HCT116 (cell line): ENCODE measurements at regions not wholly inside any gene's neighbourhood (a gene's known extent, or its start where the extent isn't known, plus 50 kb on each side); places are given as distances from the start of the nearest gene placed in this dataset.

ENCODE experiments used
- ATAC-seq: fragments of 200-7000 bp; cut with Tn5 transposase; 2 replicates; pipeline ENCODE4 v1.9.1; 2020; ENCODE audit warnings: mild to moderate bottlenecking, moderate library complexity
- BruUV-seq: library from RNA; stranded (reverse); fragments of 400-500 nt; replicated peaks from 2 replicates; lab custom pipeline; 2021; lab: Mats Ljungman, UMichigan
- CTCF ChIA-PET: fragments of 300-600 bp; sonication (Branson Sonifier 250); formaldehyde crosslinking; loops from one replicate; lab custom pipeline; 2021; ENCODE audit warnings: antibody characterized with exemption; lab: Charles Lee
- POLR2A ChIA-PET: fragments of 300-600, 350-600 bp; sonication (Branson Sonifier 250); formaldehyde crosslinking; loops from one replicate; lab custom pipeline; 2021; ENCODE audit warnings: antibody characterized with exemption; lab: Charles Lee
- RAD21 ChIA-PET, 2 experiments: fragments of 300-600 bp; sonication (Branson Sonifier 250); formaldehyde crosslinking; loops; one replicate each; lab custom pipeline; 2023; ENCODE audit warnings: low total read pairs in 2 of 2; ENCODE audit not compliant: uncharacterized antibody in 2 of 2, unreplicated experiment in 2 of 2, low non-redundant PET in 1 of 2; lab: Charles Lee
- DNase-seq: peaks from one replicate; pipeline ENCODE4 v3.0.0-alpha.2; 2010; ENCODE audit warnings: low read depth, low spot score
- H2AFZ ChIP-seq: fragments of 200-600 bp; shearing (Covaris generic), sonication (generic); 2 replicates; pipeline ENCODE4 v1.6.1; 2017; ENCODE audit warnings: low read depth, mixed run types, mixed read lengths, antibody characterized with exemption, low read length; ENCODE audit not compliant: poor library complexity, severe bottlenecking
- H3K27ac ChIP-seq: 2 replicates; pipeline ENCODE4 v1.5.1; 2012; ENCODE audit warnings: low read depth, low read length
- H3K27me3 ChIP-seq: fragments of 200-600 bp; sonication (generic); 2 replicates; pipeline ENCODE4 v1.6.1; 2016; ENCODE audit warnings: mixed run types, low read length, mixed read lengths; ENCODE audit not compliant: insufficient read depth
- H3K36me3 ChIP-seq, 2 experiments: fragments of 200-500 bp in 1 of 2; fragments of 200-600 bp in 1 of 2; sonication (Bioruptor generic) in 1 of 2; sonication (generic) in 1 of 2; 2 replicates each; pipeline versions ENCODE4 v1.5.1 to v1.6.1; 2014 to 2016; ENCODE audit warnings: low read length in 2 of 2, inconsistent platforms in 1 of 2, mixed read lengths in 1 of 2, mixed run types in 1 of 2; ENCODE audit not compliant: insufficient read depth in 2 of 2, control insufficient read depth in 1 of 2
- H3K4me1 ChIP-seq, 2 experiments: fragments of 200-600 bp in 1 of 2; sonication (generic) in 1 of 2; 2 replicates each; pipeline versions ENCODE4 v1.5.1 to v1.6.1; 2012 to 2017; ENCODE audit warnings: low read length in 2 of 2, inconsistent platforms in 1 of 2, mild to moderate bottlenecking in 1 of 2, mixed read lengths in 1 of 2, mixed run types in 1 of 2, moderate library complexity in 1 of 2; ENCODE audit not compliant: insufficient read depth in 2 of 2, control insufficient read depth in 1 of 2
- H3K4me2 ChIP-seq: fragments of 200-600 bp; sonication (generic); 2 replicates; pipeline ENCODE4 v1.6.1; 2017; ENCODE audit warnings: mixed run types, low read length, mixed read lengths
- H3K4me3 ChIP-seq, 2 experiments: fragments of 200-600 bp in 1 of 2; sonication (generic) in 1 of 2; replicated peaks in 1 of 2; 2 replicates each; pipeline ENCODE4 v1.5.1; 2011 to 2016; ENCODE audit warnings: low read length in 2 of 2, control low read depth in 1 of 2, low read depth in 1 of 2, mild to moderate bottlenecking in 1 of 2, mixed read lengths in 1 of 2, mixed run types in 1 of 2
- H3K79me2 ChIP-seq: fragments of 200-600 bp; sonication (generic); 2 replicates; pipeline ENCODE4 v1.6.1; 2017; ENCODE audit warnings: mild to moderate bottlenecking, mixed run types, low read length, moderate library complexity, mixed read lengths; ENCODE audit not compliant: insufficient read depth
- H3K9ac ChIP-seq: fragments of 200-600 bp; sonication (generic); 2 replicates; pipeline ENCODE4 v1.6.1; 2016; ENCODE audit warnings: low read length, mixed read lengths
- H3K9me2 ChIP-seq: fragments of 200-600 bp; sonication (generic), shearing (Covaris generic); 2 replicates; pipeline ENCODE4 v1.6.1; 2017; ENCODE audit warnings: mixed run types, mild to moderate bottlenecking, moderate library complexity; ENCODE audit not compliant: insufficient read depth
- H3K9me3 ChIP-seq, 2 experiments: fragments of 200-500 bp in 1 of 2; fragments of 200-600 bp in 1 of 2; sonication (Bioruptor generic) in 1 of 2; sonication (generic) in 1 of 2; 2 replicates each; pipeline ENCODE4 v1.6.1; 2014 to 2017; ENCODE audit warnings: low read length in 2 of 2, mixed read lengths in 2 of 2, inconsistent platforms in 1 of 2, low read depth in 1 of 2, mild to moderate bottlenecking in 1 of 2, mixed run types in 1 of 2, moderate library complexity in 1 of 2; ENCODE audit not compliant: control insufficient read depth in 1 of 2, insufficient read depth in 1 of 2
- H4K20me1 ChIP-seq: fragments of 200-600 bp; sonication (generic), shearing (Covaris generic); 2 replicates; pipeline ENCODE4 v1.6.1; 2017; ENCODE audit warnings: mixed run types, mild to moderate bottlenecking, moderate library complexity; ENCODE audit not compliant: insufficient read depth
- CBX3 ChIP-seq: IDR thresholded peaks from 2 replicates; pipeline ENCODE4 v1.6.1; 2012; ENCODE audit warnings: low read depth
- CEBPB ChIP-seq: IDR thresholded peaks from 2 replicates; pipeline ENCODE4 v1.6.1; 2012; ENCODE audit warnings: low read depth
- EGR1 ChIP-seq: IDR thresholded peaks from 2 replicates; pipeline ENCODE4 v1.6.1; 2012; ENCODE audit warnings: low read depth
- ELF1 ChIP-seq: IDR thresholded peaks from 2 replicates; pipeline ENCODE4 v1.6.1; 2012; ENCODE audit warnings: low read depth, borderline replicate concordance
- EZH2 ChIP-seq: fragments of 200-600 bp; sonication (generic); IDR thresholded peaks from 2 replicates; pipeline ENCODE4 v1.6.1; 2017; ENCODE audit warnings: antibody characterized with exemption, mixed run types
- EZH2phosphoT487 ChIP-seq: fragments of 200-600 bp; IDR thresholded peaks from 2 replicates; pipeline ENCODE4 v1.6.1; 2018; ENCODE audit warnings: antibody characterized with exemption, borderline replicate concordance
- FOSL1 ChIP-seq: IDR thresholded peaks from 2 replicates; pipeline ENCODE4 v1.6.1; 2012; ENCODE audit warnings: low read depth
- JUND ChIP-seq: IDR thresholded peaks from 2 replicates; pipeline ENCODE4 v1.6.1; 2012
- MAX ChIP-seq: IDR thresholded peaks from 2 replicates; pipeline ENCODE4 v1.6.1; 2012
- POLR2A ChIP-seq: IDR thresholded peaks from 2 replicates; pipeline ENCODE4 v1.7.0; 2011; ENCODE audit warnings: borderline replicate concordance; ENCODE audit not compliant: insufficient read depth, insufficient read length; ENCODE audit errors: extremely low read depth
- RAD21 ChIP-seq: IDR thresholded peaks from 2 replicates; pipeline ENCODE4 v1.6.1; 2012; ENCODE audit warnings: low read depth, mild to moderate bottlenecking
- SIN3A ChIP-seq: IDR thresholded peaks from 2 replicates; pipeline ENCODE4 v1.6.1; 2012; ENCODE audit warnings: low read depth
- SP1 ChIP-seq: IDR thresholded peaks from 2 replicates; pipeline ENCODE4 v1.6.1; 2012; ENCODE audit warnings: low read depth
- SRF ChIP-seq: IDR thresholded peaks from 2 replicates; pipeline ENCODE4 v1.6.1; 2012; ENCODE audit warnings: low read depth
- TCF7L2 ChIP-seq: IDR thresholded peaks from 2 replicates; pipeline ENCODE4 v1.7.0; 2011; ENCODE audit warnings: borderline replicate concordance, inconsistent platforms; ENCODE audit not compliant: insufficient read depth, insufficient read length; ENCODE audit errors: extremely low read depth
- YY1 ChIP-seq: IDR thresholded peaks from 2 replicates; pipeline ENCODE4 v1.6.1; 2011; ENCODE audit warnings: low read length, low read depth, moderate library complexity, mild to moderate bottlenecking; ENCODE audit not compliant: insufficient replicate concordance; ENCODE audit errors: extremely low read depth
- ZNF274 ChIP-seq: fragments of 200-500 bp; sonication (Bioruptor generic); IDR thresholded peaks from 2 replicates; pipeline ENCODE4 v1.6.1; 2014; ENCODE audit warnings: mild to moderate bottlenecking, low read depth, low read length, inconsistent platforms
- intact Hi-C: fragments of 100-400 bp; cut with micrococcal nuclease; formaldehyde crosslinking; loops from 2 replicates; pipeline ENCODE4 v1.10.0; 2022
- TF ChIP-seq, protein P1 (sequence below): IDR thresholded peaks from 2 replicates; pipeline ENCODE4 v1.6.1; 2012; ENCODE audit warnings: low read depth
- TF ChIP-seq, protein P2 (sequence below): IDR thresholded peaks from 2 replicates; pipeline ENCODE4 v1.6.1; 2012

DNA sequence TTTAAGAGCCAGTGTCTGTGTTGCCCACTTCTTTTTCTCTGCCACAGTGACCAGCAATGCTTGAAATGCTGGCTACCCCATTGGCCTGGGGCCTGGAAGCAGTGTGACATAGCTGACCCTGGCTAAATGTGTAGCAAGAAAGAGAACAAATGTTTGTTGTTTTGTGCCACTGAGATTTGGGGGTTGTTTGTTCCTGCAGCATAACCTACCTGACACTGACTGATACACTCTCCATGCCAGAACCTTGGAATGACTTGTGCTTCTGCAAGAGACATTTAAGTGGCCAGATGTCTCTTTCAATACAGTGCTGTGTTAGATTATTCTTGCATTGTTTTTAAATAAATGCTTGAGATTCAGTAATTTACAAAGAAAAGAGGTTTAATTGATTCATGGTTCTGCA, 411.5 kb downstream of the TYW1 start:
- Histone ChIP-seq H4K20me1 (no peaks in the 10 kb centered on the region), H3K27ac (no peak overlapping the region), H3K36me3 (no peaks in the 10 kb centered on the region), H3K9me3 (no peaks in the 10 kb centered on the region), H3K79me2 (no peaks in the 10 kb centered on the region), H3K27me3 (no peaks in the 10 kb centered on the region), H3K9ac (no peak overlapping the region), H3K4me1 (no peaks in the 10 kb centered on the region), H3K4me2 (no peak overlapping the region), H2AFZ (no peak overlapping the region), H3K9me2 (no peaks in the 10 kb centered on the region), H3K4me3 (no peak overlapping the region)
- no TSS peak for BruUV-seq
- TF ChIP-seq TCF7L2 (no peak), RAD21 (no peak), SIN3A (no peak), CEBPB (no peak), MAX (no peak), JUND (no peak)
- RAD21 ChIA-PET = no interaction called here
- POLR2A ChIA-PET = no interaction called here
- DNase-seq = no peak
- intact Hi-C loops = no loop called here
- no peak for ATAC-seq
- CTCF ChIA-PET = no interaction called here

DNA sequence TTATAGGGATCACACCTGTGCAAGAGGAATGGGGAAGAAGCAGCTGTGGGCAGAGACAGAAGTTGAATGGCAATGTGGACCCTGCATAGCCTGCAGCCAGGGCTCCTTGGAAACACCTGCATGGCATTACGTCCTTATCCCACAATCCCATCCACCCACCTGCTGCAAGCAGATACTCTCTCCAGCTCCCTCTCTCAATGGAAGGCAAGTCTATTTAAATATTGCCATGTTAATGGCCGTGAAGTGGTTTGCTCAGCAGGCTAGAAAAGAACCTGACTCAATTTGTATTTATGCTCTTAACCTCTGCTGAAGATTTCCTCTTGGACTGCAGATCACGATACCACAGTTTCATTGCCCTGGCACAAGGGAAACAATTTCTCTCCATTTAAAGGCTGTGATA, 417.0 kb downstream of the TYW1 start:
- no peaks in the 10 kb centered on the region for H4K20me1 ChIP-seq
- no peak overlapping the region for H3K9ac ChIP-seq
- RAD21 ChIA-PET = no interaction called here
- H3K4me1 ChIP-seq = no peaks in the 10 kb centered on the region
- no peaks in the 10 kb centered on the region for H3K27me3 ChIP-seq
- no peak overlapping the region for H2AFZ ChIP-seq
- H3K9me2 ChIP-seq = no peaks in the 10 kb centered on the region
- no peaks in the 10 kb centered on the region for H3K36me3 ChIP-seq
- CTCF ChIA-PET = no interaction called here
- DNase-seq (no peak), ATAC-seq (no peak)
- H3K27ac ChIP-seq = no peak overlapping the region
- no peak overlapping the region for H3K4me2 ChIP-seq
- no peaks in the 10 kb centered on the region for H3K9me3 ChIP-seq
- H3K79me2 ChIP-seq = no peaks in the 10 kb centered on the region
- no TSS peak for BruUV-seq
- intact Hi-C loops = no loop called here
- POLR2A ChIA-PET = no interaction called here
- no peak overlapping the region for H3K4me3 ChIP-seq
- TF ChIP-seq RAD21 = no peak
- no peak for TF ChIP-seq CEBPB
- TF ChIP-seq YY1 = no peak
- no peak for TF ChIP-seq ZNF274
- TF ChIP-seq FOSL1 = no peak
- TF ChIP-seq CBX3 = no peak
- TF ChIP-seq MAX = no peak
- TF ChIP-seq, protein P1, sequence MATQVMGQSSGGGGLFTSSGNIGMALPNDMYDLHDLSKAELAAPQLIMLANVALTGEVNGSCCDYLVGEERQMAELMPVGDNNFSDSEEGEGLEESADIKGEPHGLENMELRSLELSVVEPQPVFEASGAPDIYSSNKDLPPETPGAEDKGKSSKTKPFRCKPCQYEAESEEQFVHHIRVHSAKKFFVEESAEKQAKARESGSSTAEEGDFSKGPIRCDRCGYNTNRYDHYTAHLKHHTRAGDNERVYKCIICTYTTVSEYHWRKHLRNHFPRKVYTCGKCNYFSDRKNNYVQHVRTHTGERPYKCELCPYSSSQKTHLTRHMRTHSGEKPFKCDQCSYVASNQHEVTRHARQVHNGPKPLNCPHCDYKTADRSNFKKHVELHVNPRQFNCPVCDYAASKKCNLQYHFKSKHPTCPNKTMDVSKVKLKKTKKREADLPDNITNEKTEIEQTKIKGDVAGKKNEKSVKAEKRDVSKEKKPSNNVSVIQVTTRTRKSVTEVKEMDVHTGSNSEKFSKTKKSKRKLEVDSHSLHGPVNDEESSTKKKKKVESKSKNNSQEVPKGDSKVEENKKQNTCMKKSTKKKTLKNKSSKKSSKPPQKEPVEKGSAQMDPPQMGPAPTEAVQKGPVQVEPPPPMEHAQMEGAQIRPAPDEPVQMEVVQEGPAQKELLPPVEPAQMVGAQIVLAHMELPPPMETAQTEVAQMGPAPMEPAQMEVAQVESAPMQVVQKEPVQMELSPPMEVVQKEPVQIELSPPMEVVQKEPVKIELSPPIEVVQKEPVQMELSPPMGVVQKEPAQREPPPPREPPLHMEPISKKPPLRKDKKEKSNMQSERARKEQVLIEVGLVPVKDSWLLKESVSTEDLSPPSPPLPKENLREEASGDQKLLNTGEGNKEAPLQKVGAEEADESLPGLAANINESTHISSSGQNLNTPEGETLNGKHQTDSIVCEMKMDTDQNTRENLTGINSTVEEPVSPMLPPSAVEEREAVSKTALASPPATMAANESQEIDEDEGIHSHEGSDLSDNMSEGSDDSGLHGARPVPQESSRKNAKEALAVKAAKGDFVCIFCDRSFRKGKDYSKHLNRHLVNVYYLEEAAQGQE = no peak
- no peak for TF ChIP-seq EZH2
- no peak for TF ChIP-seq SRF
- no peak for TF ChIP-seq TCF7L2
- no peak for TF ChIP-seq POLR2A
- no peak for TF ChIP-seq SP1
- no peak for TF ChIP-seq ELF1
- TF ChIP-seq EGR1 = no peak
- no peak for TF ChIP-seq SIN3A
- no peak for TF ChIP-seq EZH2phosphoT487
- TF ChIP-seq, protein P2, sequence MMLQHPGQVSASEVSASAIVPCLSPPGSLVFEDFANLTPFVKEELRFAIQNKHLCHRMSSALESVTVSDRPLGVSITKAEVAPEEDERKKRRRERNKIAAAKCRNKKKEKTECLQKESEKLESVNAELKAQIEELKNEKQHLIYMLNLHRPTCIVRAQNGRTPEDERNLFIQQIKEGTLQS = no peak
